ENCODE measurements at regions not wholly inside any gene's neighbourhood (a gene's known extent, or its start where the extent isn't known, plus 50 kb on each side); places are given as distances from the start of the nearest gene placed in this dataset.
"Not testable (repeated sequence)": the region's sequence is repeated elsewhere in the genome, so short reads cannot be mapped to it uniquely, and the experiment has no call there.

DNA sequence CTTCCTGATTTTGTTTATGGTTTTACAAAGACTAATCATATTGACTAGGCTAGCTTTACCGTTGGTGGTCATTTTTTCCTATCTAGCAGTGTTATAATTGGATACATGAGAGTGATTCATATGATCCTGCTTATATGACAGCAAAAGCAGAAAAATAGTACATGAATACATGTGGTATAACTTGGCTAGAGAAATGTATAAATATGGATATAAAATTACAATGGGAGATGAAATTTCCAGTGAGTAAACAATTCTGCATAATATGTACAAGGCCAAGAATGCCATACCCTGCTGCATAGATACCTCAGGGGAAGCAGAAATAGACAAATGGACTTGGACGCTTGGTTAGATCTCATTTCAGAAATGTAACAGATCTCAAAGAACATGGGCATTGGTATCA, 103.1 kb downstream of the DTWD1 start:
- TF ChIP-seq, protein P1, sequence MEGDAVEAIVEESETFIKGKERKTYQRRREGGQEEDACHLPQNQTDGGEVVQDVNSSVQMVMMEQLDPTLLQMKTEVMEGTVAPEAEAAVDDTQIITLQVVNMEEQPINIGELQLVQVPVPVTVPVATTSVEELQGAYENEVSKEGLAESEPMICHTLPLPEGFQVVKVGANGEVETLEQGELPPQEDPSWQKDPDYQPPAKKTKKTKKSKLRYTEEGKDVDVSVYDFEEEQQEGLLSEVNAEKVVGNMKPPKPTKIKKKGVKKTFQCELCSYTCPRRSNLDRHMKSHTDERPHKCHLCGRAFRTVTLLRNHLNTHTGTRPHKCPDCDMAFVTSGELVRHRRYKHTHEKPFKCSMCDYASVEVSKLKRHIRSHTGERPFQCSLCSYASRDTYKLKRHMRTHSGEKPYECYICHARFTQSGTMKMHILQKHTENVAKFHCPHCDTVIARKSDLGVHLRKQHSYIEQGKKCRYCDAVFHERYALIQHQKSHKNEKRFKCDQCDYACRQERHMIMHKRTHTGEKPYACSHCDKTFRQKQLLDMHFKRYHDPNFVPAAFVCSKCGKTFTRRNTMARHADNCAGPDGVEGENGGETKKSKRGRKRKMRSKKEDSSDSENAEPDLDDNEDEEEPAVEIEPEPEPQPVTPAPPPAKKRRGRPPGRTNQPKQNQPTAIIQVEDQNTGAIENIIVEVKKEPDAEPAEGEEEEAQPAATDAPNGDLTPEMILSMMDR (IDR thresholded peaks at IDR 0.05; ENCODE audit: low read depth, low read length, missing control alignments), result no peak
- no peak for DNase-seq (ENCODE audit: low read depth)
- in situ Hi-C loops (cut with HindIII; ENCODE audit: low sequenced_read_pairs), result loop anchor here (5.0 kb wide), 1 partner anchor 37 kb away; no protein-coding TSS in a partner anchor
- H3K4me3 ChIP-seq (ENCODE audit: low read depth, low read length), result no peak overlapping the region

DNA sequence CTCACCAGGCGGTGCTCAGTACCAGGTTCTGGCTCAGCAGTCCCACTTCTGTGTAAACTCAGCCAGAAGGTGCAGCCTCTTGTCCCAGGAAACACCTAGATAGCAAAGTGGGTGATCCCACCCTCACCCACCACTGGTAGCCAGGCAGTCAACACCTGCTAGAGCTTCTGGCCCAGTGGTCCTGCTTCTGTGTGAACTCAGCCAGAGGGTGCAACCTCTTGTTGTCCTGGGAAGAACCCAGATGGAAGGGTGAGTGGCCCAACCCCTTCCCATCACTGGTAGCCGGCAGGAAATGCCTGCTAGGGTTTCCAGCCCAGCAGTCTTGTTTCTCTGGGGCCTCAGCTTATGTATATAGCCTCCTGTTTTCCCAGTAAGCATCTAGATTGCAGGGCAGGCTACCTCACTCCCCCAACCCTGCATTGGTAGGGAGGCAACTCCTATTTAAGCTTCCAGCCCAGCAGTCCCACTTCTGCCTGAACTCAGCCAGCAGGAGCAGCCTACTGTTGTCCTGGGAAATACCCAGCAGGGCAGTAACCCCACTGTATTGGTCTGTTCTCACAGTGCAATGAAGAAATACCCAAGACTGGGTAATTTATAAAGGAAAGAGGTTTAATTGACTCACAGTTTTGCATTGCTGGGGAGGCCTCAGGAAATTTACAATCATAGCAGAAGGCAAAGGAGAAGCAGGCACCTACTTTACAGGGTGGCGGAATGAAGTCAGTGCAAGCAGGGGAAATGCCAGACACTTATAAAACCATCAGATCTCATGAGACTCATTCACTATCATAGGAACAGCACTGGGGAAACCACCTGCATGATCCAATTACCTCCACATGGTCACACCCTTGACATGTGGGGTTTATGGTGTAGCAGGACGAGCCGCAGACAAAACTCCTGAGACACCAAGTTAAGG, 110.6 kb downstream of the DTWD1 start:
- in situ Hi-C loops (cut with HindIII; ENCODE audit: low sequenced_read_pairs), result no loop called here
- H3K4me3 ChIP-seq (ENCODE audit: low read depth, low read length), result no peak overlapping the region
- TF ChIP-seq, protein P1 (IDR thresholded peaks at IDR 0.05; ENCODE audit: low read depth, low read length, missing control alignments), result no peak
- no peak for DNase-seq (ENCODE audit: low read depth)

DNA sequence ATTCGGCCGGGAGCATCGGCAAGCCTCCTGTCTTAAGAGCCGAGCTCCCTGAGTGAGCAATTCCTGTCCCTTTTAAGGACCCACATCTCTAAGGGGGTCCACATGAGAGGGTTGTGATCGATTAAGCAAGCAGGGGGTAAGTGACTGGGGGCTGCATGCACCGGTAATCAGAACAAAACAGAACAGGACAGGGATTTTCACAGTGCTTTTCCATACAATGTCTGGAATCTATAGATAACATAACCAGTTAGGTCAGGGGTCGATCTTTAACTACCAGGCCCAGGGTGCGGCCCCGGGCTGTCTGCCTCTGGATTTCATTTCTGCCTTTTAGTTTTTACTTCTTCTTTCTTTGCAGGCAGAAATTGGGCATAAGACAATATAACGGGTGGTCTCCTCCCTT, 111.3 kb downstream of the DTWD1 start:
- H3K4me3 ChIP-seq (ENCODE audit: low read depth, low read length); DNase-seq (ENCODE audit: low read depth); in situ Hi-C loops (cut with HindIII; ENCODE audit: low sequenced_read_pairs): not testable (repeated sequence)

DNA sequence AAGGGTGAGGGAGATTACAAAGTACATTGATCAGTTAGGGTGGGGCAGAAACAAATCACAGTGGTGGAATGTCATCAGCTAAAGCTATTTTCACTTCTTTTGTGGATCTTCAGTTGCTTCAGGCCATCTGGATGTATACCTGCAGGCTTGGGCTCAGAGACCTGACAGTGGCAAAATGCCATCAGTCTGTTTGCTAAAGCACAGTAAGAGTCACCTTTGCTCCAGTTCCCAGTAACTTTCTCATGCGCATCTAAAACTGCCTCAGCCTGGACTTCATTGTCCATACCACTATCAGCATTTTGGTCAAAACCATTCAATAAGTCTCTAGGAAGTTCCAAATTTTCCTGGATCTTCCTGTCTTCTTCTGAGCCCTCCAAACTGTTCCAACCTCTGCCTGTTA, 113.2 kb downstream of the DTWD1 start:
- H3K4me3 ChIP-seq (ENCODE audit: low read depth, low read length); DNase-seq (ENCODE audit: low read depth); in situ Hi-C loops (cut with HindIII; ENCODE audit: low sequenced_read_pairs): not testable (repeated sequence)

DNA sequence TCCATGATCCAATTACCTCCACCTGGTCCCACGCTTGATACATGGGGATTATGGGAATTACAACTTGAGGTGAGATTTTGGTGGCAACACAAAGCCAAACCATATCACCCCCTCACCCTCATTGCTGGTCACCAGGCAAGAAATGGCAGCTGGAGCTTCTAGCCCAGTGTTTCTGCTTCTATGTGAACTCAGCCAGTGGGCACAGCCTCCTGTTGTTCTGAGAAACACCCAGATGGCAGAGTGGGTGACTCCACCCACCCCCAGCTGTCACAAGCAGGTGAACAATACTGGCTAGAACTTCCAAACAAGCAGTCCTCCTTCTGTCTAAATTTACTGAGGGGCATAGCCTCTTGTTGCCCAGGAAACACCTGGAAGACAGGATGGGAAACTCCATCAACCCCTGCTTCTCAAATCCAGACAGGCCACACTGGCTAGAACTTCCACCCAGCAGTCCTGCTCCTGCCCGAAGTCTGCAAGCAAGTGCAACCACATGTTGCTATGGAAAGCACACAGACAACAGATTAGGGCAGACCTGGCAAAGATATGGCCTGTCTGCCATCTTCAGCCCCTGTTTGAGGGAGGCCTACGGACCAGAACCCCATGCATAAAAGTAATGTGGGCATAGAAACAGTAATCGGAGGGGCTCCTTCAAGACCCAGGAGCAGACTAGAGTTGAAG, 114.1 kb downstream of the DTWD1 start:
- H3K4me3 ChIP-seq (ENCODE audit: low read depth, low read length), result no peak overlapping the region
- in situ Hi-C loops (cut with HindIII; ENCODE audit: low sequenced_read_pairs), result no loop called here
- DNase-seq (ENCODE audit: low read depth), result no peak
- TF ChIP-seq, protein P1 (IDR thresholded peaks at IDR 0.05; ENCODE audit: low read depth, low read length, missing control alignments), result no peak

DNA sequence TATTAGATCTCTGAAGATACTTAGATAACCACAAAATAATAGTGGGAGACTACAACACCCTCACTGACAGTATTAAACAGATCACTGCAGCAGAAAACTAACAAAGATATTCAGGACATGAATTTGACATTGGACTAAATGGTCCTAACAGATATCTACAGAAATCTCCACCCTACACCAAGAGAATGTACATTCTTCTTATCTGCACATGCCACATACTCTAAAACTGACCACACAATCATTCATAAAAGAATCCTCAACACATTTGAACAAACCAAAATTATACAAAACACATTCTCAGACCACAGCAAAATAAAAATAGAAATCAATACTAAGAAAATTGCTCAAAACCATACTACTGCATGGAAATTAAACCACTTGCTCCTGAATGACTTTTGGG, 116.3 kb downstream of the DTWD1 start:
- DNase-seq (ENCODE audit: low read depth), result no peak
- H3K4me3 ChIP-seq (ENCODE audit: low read depth, low read length), result no peak overlapping the region
- in situ Hi-C loops (cut with HindIII; ENCODE audit: low sequenced_read_pairs), result no loop called here
- TF ChIP-seq, protein P1 (IDR thresholded peaks at IDR 0.05; ENCODE audit: low read depth, low read length, missing control alignments), result no peak

DNA sequence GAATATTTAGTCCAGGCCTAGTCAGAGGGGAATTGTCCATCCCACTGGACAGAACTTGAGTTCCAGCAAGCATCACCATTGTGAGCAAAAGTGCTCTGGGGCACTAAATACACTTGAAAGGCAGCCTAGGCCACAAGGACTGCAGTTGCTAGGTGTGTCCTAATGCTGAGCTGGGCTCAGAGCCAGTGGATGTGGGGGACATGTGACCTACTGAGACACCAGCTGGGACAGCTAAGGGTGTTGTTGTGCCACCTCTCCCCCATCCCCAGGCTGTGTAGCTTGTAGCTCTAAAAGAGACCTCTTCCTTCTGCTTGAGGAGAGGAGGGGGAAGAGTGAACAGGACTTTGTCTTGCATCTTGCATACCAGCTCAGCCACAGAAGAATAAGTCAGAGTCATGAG, 120.9 kb downstream of the DTWD1 start:
- no peak for DNase-seq (ENCODE audit: low read depth)
- H3K4me3 ChIP-seq (ENCODE audit: low read depth, low read length), result no peak overlapping the region
- TF ChIP-seq, protein P1 (IDR thresholded peaks at IDR 0.05; ENCODE audit: low read depth, low read length, missing control alignments), result no peak
- in situ Hi-C loops (cut with HindIII; ENCODE audit: low sequenced_read_pairs), result no loop called here

Measured in astrocyte of the cerebellum (primary cell).